HUES48 (cell line): ENCODE measurements at regions not wholly inside any gene's neighbourhood (a gene's known extent, or its start where the extent isn't known, plus 50 kb on each side); places are given as distances from the start of the nearest gene placed in this dataset.

ENCODE experiments used
- H3K27ac ChIP-seq: one replicate; pipeline ENCODE4 v1.7.0; 2013; ENCODE audit warnings: low read depth, low read length, inconsistent platforms
- H3K27me3 ChIP-seq: 2 replicates; pipeline ENCODE4 v1.6.1; 2013; ENCODE audit warnings: mild to moderate bottlenecking, low read length; ENCODE audit not compliant: control insufficient read depth, insufficient read depth
- H3K36me3 ChIP-seq: 2 replicates; pipeline ENCODE4 v1.6.1; 2013; ENCODE audit warnings: low read length; ENCODE audit not compliant: control insufficient read depth, insufficient read depth
- H3K4me1 ChIP-seq: 2 replicates; pipeline ENCODE4 v1.6.1; 2013; ENCODE audit warnings: mild to moderate bottlenecking, low read length; ENCODE audit not compliant: control insufficient read depth, insufficient read depth
- H3K4me3 ChIP-seq: 2 replicates; pipeline ENCODE4 v1.5.1; 2013; ENCODE audit warnings: mild to moderate bottlenecking, low read depth, low read length
- H3K9ac ChIP-seq: 2 replicates; pipeline ENCODE4 v1.6.1; 2013; ENCODE audit warnings: mild to moderate bottlenecking, low read depth, low read length, moderate library complexity
- H3K9me3 ChIP-seq: 2 replicates; pipeline ENCODE4 v1.6.1; 2013; ENCODE audit warnings: low read length; ENCODE audit not compliant: control insufficient read depth, insufficient read depth

DNA sequence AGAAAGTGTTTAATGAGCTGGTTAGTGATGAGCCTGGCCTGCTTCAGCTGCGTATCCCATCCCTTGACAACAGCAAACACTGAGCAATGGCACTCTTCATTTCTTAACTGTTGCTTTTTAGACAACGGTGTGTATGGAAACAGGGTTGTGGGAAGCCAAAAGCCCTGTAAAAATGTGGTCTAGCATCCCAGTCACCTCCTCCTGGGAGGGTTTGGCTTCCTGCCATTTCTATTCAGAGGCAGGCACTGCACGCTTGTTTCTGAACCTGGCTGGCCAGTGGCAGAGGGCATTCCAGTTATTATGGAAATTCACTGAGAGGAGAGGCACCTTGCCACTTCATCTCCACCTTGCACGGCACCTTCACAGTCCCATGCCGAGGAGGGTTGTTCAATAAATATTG, 123.0 kb upstream of the ADARB2 start:
- H3K9me3 ChIP-seq: peaks cover 7% of the 10 kb centered on the region; the same call in 1 of the 2 replicates
- H3K9ac ChIP-seq: no peak overlapping the region
- no peak overlapping the region for H3K4me3 ChIP-seq
- H3K4me1 ChIP-seq: no peaks in the 10 kb centered on the region
- no peak overlapping the region for H3K27ac ChIP-seq
- no peaks in the 10 kb centered on the region for H3K27me3 ChIP-seq
- no peaks in the 10 kb centered on the region for H3K36me3 ChIP-seq

DNA sequence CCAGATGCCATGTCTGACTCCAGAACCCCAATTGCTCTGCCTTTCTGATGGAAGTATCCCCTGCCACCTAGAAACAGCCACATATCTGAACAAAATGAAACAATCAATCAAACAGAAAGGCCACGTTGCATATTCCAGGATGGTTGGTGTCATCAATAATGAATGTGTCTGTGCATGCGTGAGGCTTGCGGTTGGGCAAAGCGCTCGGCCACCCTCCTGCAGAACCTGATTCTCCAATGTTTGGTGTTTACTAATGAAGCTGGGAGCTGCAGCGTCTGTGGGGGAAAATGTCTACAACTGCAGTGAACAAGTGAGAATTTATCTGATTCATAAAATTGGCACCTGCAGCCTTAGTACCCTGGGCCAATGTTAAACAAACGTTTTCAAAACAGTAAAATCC, 121.2 kb upstream of the ADARB2 start:
- H3K27me3 ChIP-seq: no peaks in the 10 kb centered on the region
- peaks cover 2% of the 10 kb centered on the region; the same call in 1 of the 2 replicates for H3K9me3 ChIP-seq
- no peaks in the 10 kb centered on the region for H3K4me1 ChIP-seq
- no peak overlapping the region for H3K27ac ChIP-seq
- no peaks in the 10 kb centered on the region for H3K36me3 ChIP-seq
- H3K4me3 ChIP-seq: no peak overlapping the region
- no peak overlapping the region for H3K9ac ChIP-seq

- Histone ChIP-seq H3K36me3 (no peaks in the 10 kb centered on the region), H3K9ac (no peak overlapping the region), H3K27me3 (no peaks in the 10 kb centered on the region), H3K9me3 (no peaks in the 10 kb centered on the region), H3K27ac (no peak overlapping the region), H3K4me1 (no peaks in the 10 kb centered on the region), H3K4me3 (no peak overlapping the region)
Measured at GRCh38 chr10:1858048-1858447, 120.7 kb upstream of the ADARB2 start.

- Histone ChIP-seq H3K27me3 (no peaks in the 10 kb centered on the region), H3K36me3 (no peaks in the 10 kb centered on the region), H3K27ac (no peak overlapping the region), H3K9me3 (no peaks in the 10 kb centered on the region), H3K4me3 (no peak overlapping the region), H3K9ac (no peak overlapping the region), H3K4me1 (no peaks in the 10 kb centered on the region)
Measured at GRCh38 chr10:1855911-1856310, 118.6 kb upstream of the ADARB2 start.

DNA sequence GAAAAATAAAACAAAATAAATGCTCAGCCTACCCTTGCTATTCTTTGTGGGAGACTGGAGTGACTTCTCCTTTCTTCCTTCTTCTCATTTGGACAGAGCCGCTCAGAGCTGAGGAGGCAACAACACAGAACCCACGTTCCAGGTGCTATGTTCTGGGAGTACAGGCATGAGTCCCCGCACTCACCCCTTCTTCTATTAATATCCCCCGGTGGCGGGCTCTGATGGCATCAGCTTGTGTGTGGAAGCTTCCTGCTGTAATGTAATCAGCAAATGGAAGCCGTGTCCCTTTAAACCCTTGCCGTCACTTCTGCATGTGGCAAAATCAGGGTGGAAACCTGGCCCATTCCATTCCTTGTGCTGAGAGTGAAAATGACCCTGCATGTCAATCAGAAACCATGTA, 116.9 kb upstream of the ADARB2 start:
- Histone ChIP-seq H3K36me3 (no peaks in the 10 kb centered on the region), H3K9ac (no peak overlapping the region), H3K27me3 (no peaks in the 10 kb centered on the region)

DNA sequence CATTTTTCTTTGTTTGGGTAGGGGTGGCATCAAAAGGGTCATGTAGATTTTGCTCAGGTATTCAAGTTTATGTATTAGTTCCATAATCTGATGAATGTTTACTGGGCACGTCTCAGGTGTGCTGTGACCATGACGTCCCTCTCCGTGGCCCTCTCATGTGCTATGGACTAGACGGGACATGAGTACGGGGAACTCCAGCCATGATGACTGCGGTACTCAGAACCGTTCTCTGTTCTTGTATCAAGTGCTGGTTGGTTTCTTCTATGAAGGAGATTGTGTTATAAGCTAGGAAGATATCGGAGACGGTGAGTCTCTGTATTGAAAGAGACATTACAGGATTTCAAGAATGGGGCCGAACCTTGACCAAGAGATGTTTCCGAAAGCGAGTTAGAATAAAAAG, 116.5 kb upstream of the ADARB2 start:
- no peak overlapping the region for H3K27ac ChIP-seq
- H3K27me3 ChIP-seq: no peaks in the 10 kb centered on the region
- H3K36me3 ChIP-seq: no peaks in the 10 kb centered on the region
- H3K9me3 ChIP-seq: no peaks in the 10 kb centered on the region
- no peaks in the 10 kb centered on the region for H3K4me1 ChIP-seq
- H3K9ac ChIP-seq: no peak overlapping the region
- no peak overlapping the region for H3K4me3 ChIP-seq

More for the DNA sequence above, 116.9 kb upstream of the ADARB2 start:
- Histone ChIP-seq H3K27ac (no peak overlapping the region), H3K4me1 (no peaks in the 10 kb centered on the region), H3K4me3 (no peak overlapping the region), H3K9me3 (no peaks in the 10 kb centered on the region)

DNA sequence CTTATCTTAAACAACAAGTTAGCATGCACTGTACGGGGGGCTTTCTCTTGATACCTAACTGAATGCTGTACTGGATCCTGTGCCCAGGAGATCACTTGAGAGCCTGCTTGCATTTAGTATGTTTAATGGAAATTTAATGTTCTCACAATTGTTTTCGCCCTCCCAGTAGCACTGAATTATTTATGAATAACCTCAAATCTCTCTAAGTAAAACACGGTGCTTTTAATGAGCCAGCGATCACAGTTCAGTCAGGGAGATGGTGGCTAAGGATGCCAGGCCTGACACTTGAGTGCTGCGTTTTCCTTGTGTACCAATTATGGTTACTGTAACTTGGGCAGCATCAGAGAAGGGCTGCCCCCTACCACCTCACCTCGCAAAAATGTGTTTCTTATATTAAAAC, 115.5 kb upstream of the ADARB2 start:
- Histone ChIP-seq H3K9ac (no peak overlapping the region), H3K4me3 (no peak overlapping the region), H3K27ac (no peak overlapping the region), H3K9me3 (no peaks in the 10 kb centered on the region), H3K36me3 (no peaks in the 10 kb centered on the region), H3K27me3 (no peaks in the 10 kb centered on the region), H3K4me1 (no peaks in the 10 kb centered on the region)

DNA sequence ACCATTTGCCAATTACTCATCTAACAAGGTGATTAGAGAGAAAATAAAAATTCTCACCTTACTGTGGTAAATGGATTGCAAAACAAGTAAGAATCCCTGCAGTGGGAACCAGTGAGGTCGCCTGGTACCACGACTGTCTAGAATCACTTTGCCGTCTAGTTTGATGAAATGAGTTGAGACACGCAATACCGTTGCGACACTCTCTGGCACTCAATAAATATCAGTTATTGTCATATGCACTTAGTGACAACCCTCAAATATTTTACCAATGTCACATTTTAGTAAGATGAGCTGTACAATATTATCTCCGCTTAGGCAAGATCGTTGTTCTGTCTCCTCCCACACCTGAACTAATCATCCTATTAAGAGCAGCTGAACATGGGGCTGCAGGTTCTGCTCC, 114.4 kb upstream of the ADARB2 start:
- Histone ChIP-seq H3K9ac (no peak overlapping the region), H3K9me3 (no peaks in the 10 kb centered on the region), H3K4me1 (no peaks in the 10 kb centered on the region), H3K27me3 (no peaks in the 10 kb centered on the region), H3K36me3 (no peaks in the 10 kb centered on the region), H3K4me3 (no peak overlapping the region), H3K27ac (no peak overlapping the region)

- Histone ChIP-seq H3K9ac (no peak overlapping the region), H3K4me1 (no peaks in the 10 kb centered on the region), H3K27me3 (no peaks in the 10 kb centered on the region), H3K27ac (no peak overlapping the region), H3K36me3 (no peaks in the 10 kb centered on the region), H3K4me3 (no peak overlapping the region), H3K9me3 (no peaks in the 10 kb centered on the region)
Measured at GRCh38 chr10:1850971-1851527, 113.7 kb upstream of the ADARB2 start.

- no peaks in the 10 kb centered on the region for H3K9me3 ChIP-seq
- H3K27ac ChIP-seq: no peak overlapping the region
- no peaks in the 10 kb centered on the region for H3K36me3 ChIP-seq
- no peaks in the 10 kb centered on the region for H3K27me3 ChIP-seq
- no peaks in the 10 kb centered on the region for H3K4me1 ChIP-seq
- no peak overlapping the region for H3K9ac ChIP-seq
- no peak overlapping the region for H3K4me3 ChIP-seq
Measured at GRCh38 chr10:1847361-1847760, 110.0 kb upstream of the ADARB2 start.

- H3K9me3 ChIP-seq: no peaks in the 10 kb centered on the region
- H3K4me3 ChIP-seq: no peak overlapping the region
- no peaks in the 10 kb centered on the region for H3K27me3 ChIP-seq
- H3K36me3 ChIP-seq: no peaks in the 10 kb centered on the region
- H3K27ac ChIP-seq: no peak overlapping the region
- no peaks in the 10 kb centered on the region for H3K4me1 ChIP-seq
- H3K9ac ChIP-seq: no peak overlapping the region
Measured at GRCh38 chr10:1846032-1846431, 108.7 kb upstream of the ADARB2 start.

GRCh38 chr10:1841759-1842158, 104.4 kb upstream of the ADARB2 start:
- Histone ChIP-seq H3K9me3 (no peaks in the 10 kb centered on the region), H3K4me3 (no peak overlapping the region), H3K27me3 (no peaks in the 10 kb centered on the region), H3K4me1 (no peaks in the 10 kb centered on the region), H3K27ac (no peak overlapping the region), H3K36me3 (no peaks in the 10 kb centered on the region), H3K9ac (no peak overlapping the region)
